HG02938 (cell line): ENCODE measurements at regions not wholly inside any gene's neighbourhood (a gene's known extent, or its start where the extent isn't known, plus 50 kb on each side); places are given as distances from the start of the nearest gene placed in this dataset.
"Not testable (repeated sequence)": the region's sequence is repeated elsewhere in the genome, so short reads cannot be mapped to it uniquely, and the experiment has no call there.

Experiments
- ATAC-seq: cut with Tn5 transposase; IDR thresholded peaks from one replicate; pipeline ENCODE4 v1.9.1; 2021; ENCODE audit warnings: mild to moderate bottlenecking, moderate library complexity; ENCODE audit not compliant: unreplicated experiment

DNA sequence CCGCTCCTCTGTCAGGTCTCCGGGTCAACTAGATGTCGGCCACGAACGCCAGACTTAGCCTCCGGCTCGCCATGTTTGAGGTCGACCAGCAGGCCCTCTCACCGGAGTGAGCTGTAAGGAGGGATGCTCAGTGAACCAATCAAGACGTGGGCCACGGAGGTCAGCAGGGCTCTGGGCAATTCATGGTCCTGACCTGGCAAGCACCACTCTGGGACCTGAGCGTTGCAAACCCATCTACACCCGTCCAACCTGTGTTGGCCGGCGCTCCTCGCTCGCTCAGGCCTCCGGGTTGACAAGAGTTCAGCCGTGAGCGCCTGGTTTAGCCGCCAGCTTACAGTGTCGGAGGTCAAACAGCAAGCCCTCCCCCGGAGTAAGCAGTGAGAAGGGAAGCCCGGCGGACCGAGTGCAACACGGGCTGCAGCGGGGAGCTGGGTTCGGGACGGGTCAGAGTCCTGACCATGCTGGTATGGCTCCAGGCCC is 1361.9 kb downstream of the UQCRFS1 start:
- ATAC-seq: no peak

DNA sequence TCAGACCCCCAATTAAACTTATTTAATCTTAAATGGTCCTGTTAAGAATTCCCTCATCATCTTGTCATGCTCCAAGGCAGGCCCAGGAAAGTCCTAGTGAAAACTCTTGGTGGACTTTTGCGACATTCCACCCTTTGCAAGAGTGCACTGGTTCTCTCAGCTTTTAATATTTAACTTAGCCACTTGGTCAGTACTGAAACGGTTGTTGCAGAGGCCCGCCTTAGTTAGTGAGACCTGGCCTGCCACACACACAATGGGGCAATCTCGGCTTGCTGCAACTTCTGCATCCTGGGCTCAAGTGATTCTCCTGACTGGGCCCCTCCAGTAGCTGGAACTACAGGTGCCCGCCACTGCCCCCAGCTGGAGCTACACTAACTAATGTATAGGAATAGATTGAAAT is 1366.0 kb downstream of the UQCRFS1 start:
- ATAC-seq: no peak

DNA sequence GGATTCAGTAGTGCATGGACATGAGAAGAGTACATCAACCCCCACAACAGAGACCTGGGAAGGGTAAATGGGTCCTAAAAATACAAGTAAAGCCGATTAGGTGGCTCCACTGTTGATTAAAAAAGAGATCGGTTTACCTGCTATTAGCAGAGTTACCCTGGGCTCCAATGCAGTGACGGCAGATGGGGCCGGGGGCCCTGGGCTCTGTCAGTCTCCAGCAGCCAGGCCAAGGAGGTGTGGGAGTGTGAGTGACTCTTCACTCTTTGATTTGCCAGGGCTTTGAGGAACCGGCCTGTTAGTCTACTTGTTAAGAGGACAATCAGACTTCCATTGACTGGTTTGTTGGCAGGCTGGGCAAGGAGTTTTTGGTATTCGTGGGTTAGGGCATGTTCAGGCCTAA is 1368.7 kb downstream of the UQCRFS1 start:
- no peak for ATAC-seq

DNA sequence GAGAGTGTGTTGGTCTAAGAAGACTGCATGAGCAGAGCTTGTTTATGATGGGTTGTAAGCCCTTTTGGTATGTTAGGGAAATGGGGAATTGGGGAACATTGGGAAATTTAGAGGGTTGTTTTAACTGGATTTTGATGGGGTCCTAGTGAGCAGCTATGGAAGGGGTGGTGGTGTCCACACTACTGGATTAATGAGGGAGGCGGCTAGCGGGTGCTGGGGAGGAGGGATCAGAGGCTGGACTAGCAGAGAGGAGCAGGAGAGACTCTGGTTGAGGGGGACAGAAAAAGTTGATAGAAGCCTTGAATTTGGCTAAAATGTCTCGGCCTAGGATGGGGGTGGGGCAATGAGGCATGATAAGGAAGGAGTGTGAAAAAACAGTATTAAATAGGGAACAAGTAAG is 1369.1 kb downstream of the UQCRFS1 start:
- ATAC-seq: no peak

DNA sequence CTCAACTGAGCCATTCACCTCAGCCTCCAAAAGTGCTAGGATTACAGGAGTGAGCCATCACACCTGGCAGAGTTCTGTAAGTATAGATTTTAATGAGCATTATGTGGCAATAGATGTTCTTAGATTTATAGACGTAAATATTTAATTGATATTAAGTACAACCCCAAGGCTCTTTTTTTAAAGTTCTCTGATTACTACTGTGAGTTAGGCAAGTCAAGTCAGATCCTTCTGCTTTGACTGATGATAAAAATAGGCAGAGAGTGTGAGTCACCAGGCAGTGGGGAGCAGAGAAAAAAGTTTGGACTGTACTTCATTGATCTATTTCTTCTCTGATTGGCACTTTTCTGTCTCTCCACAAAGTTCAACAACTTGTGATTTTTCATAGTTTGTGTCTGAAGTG is 1379.9 kb downstream of the UQCRFS1 start:
- ATAC-seq: no peak

DNA sequence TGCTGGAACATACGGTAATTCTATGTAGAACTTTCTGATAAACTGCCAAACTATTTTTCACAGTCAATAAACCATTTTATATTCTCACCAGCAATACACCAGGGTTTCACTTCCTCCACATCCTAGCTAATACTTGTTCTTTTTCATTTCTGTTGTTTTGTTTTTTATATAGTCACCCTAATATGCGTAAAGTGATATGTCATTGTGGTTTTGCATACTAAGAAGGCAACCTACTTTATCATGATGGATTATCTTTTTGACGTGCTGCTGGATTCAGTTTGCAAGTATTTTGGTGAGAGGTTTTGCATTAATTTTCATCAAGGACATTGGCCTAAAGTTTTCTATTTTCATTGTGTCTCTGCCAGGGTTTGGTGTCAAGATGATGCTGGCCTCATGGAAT is 1384.1 kb downstream of the UQCRFS1 start:
- ATAC-seq: no peak

DNA sequence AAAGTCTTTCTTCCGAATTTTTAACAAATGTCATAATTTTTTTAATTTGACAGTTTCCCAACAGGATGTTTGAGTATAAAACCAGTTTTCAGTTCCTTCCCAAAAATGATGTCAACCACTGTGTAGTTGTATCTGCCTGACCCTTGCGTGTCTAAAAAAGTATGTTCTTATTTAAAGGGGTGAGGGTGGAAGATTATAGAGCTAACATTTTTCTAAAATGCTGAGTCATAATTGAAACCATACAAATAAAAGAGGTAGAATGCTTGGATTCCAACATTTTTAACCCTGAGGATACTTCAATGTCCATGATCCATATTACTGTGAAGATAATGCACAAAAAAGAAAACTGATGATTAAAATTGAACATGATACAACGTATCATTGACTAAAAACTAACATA is 1388.8 kb downstream of the UQCRFS1 start:
- no peak for ATAC-seq

DNA sequence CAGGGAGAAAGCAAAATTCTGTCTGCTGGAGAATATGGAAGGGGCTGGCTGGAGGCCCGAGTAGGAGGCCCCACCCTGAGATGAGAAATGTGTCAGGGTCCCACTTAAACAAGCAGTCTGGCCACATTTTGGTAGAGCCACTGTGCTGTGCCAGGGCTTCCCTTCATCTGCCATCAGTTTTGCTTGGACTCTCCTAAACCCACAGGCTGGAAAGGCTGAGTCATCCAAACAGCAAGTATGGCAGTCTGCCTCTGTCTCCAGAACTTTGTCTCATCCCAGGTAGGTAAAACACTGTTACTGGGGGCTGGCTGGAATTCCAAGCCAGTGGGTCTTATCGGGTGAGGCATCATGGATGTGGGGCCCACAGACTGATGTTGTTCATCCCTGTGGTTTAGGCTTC is 1390.6 kb downstream of the UQCRFS1 start:
- no peak for ATAC-seq

DNA sequence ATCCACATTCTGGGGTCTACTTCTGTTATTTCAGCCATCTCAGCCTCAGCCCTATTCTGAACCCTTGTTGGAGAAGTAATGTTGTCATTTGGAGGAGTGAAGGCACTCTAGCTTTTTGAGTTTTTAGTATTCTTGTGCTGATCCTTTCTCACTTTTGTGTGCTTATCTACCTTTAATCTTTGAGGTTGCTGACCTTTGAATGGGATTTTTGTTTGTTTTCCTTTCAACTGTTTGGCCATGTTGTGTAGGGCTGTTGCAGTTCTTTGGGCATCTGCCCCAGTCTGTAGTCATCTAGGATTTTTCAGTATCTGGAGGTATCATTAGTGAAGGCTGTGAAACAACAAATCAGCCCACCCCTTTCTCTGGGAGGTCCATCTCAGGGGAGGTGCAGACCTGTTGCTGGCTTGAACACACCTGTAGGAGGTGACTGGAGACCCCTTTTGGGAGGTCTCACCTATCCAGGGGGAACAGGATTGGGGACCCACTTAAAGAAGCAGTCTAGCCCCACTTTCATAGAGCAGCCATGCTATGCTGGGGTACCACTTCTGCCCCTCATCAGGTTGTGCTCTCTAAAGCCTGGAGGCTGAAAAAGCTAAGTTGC is 1391.4 kb downstream of the UQCRFS1 start:
- ATAC-seq: no peak

DNA sequence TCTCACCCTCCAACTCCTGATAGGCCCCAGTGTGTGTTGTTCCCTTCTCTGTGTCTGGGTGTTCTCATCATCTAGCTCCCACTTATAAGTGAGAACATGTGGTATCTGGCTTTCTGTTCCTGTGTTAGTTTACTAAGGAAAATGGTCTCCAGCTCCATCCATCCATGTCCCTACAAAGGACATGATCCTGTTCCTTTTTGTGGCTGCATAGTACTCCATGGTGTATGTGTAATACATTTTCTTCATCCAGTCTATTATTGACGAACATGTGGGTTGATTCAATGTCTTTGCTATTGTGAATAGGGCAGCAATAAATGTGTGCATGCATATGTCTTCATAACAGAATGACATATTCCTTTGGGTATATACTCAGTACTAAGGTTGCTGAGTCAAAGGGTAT is 1397.0 kb downstream of the UQCRFS1 start:
- no peak for ATAC-seq

DNA sequence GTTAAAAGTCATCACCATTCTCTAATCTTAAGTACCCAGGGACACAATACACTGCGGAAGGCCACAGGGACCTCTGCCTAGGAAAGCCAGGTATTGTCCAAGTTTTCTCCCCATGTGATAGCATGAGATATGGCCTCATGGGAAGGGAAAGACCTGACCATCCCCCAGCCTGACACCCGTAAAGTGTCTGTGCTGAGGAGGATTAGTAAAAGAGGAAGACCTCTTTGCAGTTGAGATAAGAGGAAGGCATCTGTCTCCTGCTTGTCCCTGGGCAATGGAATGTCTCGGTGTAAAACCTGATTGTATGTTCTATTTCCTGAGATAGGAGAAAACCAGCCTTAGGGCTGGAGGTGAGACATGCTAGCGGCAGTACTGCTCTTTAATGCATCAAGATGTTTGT is 1398.1 kb downstream of the UQCRFS1 start:
- not testable (repeated sequence) for ATAC-seq

DNA sequence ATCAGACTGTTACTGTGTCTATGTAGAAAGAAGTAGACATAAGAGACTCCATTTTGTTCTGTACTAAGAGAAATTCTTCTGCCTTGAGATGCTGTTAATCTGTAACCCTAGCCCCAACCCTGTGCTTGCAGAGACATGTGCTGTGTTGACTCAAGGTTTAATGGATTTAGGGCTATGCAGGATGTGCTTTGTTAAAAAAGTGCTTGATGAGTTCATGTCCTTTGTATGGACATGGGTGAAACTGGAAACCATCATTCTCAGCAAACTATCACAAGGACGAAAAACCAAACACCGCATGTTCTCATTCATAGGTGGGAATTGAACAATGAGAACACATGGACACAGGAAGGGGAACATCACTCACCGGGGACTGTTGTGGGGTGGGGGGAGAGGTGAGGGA is 1398.7 kb downstream of the UQCRFS1 start:
- not testable (repeated sequence) for ATAC-seq

DNA sequence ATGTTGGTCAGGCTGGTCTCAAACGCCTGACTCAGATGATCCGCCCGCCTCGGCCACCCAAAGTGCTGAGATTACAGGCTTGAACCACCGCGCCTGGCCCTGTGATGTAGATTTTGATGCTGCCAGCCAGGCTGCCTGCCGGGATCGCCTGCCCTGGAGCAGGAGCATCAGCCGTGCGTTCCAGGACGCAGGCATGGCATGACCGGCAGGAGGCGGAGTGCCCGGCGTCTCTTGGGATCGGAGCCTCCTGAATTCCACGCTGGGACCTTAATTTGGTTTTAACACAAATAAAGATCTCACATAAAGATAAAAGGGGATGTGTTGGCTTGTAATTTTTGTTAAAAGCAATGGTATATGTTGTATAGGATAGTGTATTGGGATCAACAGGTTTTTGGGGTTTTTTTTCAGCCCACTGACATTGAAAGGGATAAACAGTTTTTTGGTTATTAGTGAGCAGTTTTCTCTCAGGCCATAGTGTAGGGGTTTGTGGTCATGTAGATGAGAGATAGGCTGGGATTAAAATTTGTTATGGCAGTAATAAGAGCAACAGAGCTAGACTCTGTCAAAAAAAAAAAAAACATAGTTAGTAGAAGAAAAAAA is 1406.4 kb downstream of the UQCRFS1 start:
- ATAC-seq: no peak

DNA sequence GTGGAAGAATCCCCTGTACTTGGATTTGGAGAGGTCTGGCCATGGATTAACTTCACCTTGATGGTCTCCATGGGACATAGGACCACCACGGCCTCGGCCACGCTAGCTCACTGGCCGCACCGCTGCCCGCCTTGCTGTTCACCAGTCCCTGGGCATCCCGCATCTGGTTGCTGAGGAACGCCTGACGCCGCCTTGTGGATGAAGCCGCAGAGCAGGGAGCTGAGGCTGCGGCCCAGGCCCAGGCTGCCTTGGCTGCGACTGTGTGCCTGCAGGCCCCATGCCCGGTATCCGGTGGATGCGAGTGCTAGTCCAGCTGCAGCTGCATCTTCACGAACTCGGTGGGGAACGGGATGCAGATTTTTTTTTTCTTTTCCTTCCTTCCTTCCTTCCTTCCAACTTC is 1407.1 kb downstream of the UQCRFS1 start:
- no peak for ATAC-seq

DNA sequence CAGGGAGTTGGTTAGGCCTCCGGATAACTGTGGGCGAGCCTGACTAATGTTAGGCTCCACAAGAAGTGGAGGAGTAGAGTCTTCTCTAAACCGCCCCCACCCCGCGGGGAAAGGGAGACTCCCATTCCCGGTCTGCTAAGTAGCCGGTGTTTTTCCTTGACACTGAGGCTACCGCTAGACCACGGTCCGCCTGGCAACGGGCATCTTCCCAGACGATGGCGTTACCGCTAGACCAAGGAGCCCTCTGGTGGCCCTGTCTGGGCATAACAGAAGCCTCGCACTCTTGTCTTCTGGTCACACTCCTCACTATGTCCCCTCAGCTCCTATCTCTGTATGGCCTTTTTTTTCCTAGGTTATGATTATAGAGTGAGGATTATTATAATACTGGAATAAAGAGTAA is 1410.7 kb downstream of the UQCRFS1 start:
- ATAC-seq: not testable (repeated sequence)

DNA sequence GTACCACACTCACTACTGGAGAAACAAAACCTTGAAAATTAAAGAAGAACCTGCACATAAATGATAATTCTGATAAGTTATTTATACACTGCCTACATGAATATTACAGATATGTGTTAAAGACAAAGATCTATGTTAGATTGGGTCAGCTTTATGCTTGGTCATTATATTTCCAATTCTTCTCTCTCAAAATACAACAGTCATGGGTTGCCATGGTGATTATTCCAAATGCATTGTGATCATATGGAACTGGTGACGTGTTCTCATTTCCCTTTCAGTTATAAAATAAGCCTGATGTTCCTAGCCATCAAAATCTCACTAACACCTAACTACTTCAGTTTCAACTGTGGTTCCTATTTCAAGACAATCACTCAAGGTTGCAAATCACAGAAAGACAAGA is 1416.4 kb downstream of the UQCRFS1 start:
- ATAC-seq: no peak

DNA sequence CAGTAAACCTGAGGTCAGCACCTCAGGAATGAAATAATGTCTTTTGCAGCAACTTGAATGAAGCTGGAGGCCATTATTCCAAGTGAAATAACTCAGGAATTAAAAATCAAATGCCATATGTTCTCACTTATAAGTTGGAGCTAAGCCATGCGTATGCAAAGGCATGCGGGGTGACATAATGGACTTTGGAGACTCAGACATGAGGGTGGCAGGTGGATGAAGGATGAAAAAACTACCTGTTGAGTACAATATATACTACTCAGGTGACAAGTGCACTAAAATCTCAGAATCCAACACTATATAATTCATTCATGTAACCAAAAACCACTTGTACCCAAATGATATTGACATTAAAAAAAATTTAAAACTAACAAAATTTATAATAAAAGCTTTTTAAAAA is 1416.9 kb downstream of the UQCRFS1 start:
- ATAC-seq: no peak

DNA sequence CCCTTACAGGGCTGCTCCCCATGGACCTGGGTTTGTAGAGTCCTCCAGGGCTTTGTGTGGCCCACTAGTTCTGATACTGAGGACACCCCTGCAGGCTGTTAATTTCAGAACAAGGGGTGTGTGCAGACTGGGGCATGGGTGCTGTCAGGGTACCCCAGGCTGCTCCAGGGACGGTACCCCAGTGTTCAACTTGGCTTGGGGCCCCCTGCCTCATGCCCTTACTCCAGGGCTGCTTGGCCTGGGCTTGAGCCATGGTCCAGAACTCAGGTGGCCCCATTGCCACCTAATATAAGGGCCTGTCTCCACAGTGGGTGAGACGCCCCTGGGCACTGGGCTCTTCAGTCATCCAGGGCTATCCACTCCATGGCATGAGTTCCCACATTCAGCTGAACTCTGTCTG is 1417.6 kb downstream of the UQCRFS1 start:
- no peak for ATAC-seq

DNA sequence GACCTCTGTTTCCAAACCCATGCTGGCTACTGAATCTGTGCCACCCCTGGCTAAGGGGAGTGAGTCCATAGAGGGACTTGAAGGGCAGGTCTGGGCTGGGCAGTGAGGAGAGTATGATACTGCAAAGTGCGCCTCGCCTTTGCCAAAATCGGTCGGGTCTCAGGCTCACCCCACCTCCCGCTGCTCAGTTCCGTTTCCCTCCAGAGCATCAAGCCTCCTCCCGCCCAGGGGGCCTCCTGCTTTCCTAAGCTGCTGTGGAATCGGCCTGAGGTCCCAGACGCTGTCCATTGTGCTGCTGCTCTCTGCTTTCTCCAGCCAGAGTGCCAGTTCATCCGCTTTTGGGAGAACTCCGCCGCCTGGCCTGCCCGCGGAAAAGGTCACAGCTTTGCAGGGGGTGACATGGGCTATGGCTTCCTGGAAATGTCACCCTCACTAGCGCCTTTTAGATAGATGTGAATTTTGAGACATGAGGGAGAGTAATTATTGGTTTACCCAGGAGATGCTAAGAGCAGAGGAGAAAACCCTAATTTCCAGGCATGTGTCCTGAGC is 1418.4 kb downstream of the UQCRFS1 start:
- ATAC-seq: peak; percentile 19

DNA sequence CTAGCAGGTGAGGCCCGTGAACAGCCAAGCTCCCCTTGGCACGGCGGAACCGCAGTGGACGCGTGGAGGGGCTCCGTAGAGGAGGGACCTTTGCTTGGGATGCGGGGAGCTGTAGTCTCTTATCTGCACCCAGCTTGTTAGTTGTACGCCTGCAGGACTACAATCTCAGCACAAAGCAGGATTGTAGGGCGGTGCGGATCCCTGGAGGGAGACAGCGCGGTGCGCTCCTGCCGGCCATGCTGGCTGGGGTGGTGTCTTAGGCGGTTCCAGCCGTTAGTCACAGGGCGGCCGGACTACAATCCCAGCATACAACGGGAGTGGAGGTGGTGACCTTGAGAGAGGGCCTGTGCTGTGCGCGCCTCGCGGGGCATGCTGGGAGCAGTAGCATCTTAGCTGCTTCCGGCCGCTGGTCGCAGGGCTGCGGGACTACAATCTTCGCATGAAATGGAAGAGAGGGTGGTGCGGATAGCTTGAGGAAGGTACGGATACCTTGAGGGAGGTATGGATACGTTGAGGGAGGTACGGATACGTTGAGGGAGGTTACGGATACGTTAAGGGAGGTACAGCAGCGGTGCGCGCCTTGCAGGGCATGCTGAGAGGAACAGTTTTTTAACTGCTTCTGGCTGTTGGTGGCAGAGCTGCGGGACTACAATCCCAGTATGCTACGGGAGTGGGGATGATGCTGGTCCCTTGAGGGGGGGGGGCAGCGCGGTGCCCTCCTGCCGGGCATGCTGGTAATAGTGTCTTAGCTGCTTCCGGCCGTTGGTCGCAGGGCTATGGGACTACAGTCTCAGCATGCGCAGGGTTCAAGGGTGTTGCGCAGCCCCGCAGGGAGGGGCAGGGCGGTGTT is 1419.1 kb downstream of the UQCRFS1 start:
- ATAC-seq: peak; percentile 92

DNA sequence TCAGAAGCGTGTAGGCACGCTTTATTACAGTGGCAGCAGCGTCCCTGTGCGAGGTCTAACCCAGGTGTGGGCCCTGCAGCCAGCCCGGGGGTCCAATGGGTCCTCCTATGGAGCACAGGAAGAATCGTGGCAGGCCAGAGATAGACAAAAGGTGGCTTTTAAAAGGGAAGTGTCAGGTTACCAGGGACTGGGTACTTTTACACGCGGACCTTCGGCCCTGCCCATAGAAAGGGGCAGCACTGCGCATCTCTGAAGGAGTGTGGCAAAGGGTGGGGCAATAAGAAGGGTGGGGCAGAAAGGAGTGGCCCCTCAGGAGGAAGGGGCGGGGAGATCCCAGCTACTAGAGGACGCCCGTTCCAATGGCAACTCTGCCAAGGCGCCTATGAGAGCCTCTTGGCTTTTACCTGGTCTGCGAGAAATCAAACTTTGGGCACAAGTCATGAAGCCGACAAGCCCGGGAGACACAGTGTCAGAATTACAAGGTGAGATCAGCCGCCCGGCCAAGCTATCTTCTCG is 1419.8 kb downstream of the UQCRFS1 start:
- ATAC-seq: peak; percentile 48
